HG03066 (cell line): ENCODE measurements at regions not wholly inside any gene's neighbourhood (a gene's known extent, or its start where the extent isn't known, plus 50 kb on each side); places are given as distances from the start of the nearest gene placed in this dataset.

Experiments
- ATAC-seq: cut with Tn5 transposase; IDR thresholded peaks from one replicate; pipeline ENCODE4 v1.9.1; 2021; ENCODE audit warnings: low read depth; ENCODE audit not compliant: unreplicated experiment

DNA sequence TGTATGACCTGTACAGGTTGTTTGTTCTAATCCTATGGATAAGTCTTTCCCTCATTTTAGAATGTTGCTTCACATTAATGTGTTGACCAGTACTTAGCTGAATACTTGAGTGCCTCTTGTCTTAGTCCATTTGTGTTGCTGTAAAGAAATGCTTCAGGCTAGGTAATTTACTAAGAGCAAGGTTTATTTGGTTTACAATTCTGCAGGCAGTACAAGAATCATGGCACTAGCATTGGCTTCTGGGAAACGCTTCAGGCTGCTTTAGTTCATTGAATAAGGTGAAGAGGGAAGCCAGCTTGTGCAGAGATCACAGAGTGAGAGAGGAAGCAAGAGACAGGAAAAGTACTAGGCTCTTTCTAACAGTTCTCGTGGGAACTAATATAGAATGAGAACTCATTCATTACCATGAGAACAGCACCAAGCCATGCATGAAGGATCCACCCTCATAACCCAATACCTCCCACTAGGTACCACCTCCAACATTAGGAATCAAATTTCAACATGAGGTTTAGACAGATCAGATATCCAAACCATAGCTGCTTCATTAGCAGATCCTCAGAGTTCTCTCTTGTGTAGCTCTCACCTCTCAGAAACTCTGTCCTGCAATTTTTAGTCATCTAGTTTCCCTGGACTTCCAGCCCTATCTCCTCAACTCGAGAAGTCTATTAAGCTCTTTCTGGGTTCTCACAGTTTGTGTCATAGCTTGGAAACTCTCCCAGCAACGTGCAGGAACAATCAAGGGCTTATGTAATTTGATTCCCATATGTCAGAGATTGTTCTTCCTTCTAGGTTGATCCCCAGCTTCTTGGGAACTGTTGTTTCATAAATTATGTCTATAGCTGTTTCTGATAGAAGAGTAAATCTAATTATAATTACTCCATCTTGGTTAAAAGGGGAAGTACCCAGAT, 2082.3 kb upstream of the CELF4 start:
- no peak for ATAC-seq

DNA sequence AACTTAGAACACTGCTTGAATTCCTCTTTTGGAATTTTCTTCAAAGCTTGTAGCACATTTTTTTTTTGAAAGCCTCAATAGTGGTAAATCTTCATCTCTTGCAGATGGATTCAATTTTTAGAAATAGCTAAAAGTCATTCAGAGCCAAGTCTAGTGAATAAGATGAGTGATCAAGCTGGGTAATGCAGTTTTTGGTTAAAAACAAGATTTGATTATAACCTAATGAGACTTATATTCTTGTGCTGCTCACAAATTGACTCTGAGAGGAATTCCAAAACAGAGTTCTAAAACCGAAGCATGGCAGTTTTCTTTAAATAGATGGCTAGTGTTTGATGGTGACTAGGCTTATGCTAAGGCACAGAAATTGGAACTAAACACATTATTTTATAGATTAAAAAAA, 2072.6 kb upstream of the CELF4 start:
- no peak for ATAC-seq

DNA sequence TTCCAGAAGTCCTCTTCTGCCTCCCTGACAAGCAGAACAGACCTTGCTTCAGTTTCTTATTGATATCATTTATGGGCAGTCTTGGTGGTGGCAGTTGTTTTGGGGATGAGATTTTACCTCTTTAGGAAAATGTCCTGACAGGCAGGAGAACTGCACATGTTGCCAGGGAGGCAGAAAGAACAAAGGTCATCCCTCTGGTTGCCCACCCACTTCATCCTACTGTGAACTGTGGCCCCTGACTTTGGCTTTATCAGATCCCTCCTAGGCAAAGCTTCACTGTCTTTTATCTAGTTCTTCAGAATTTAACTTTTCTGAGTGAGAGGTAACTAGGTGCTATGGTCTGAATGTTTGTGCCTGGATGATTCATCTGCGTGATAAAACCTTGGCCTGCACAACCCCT, 2071.3 kb upstream of the CELF4 start:
- no peak for ATAC-seq

DNA sequence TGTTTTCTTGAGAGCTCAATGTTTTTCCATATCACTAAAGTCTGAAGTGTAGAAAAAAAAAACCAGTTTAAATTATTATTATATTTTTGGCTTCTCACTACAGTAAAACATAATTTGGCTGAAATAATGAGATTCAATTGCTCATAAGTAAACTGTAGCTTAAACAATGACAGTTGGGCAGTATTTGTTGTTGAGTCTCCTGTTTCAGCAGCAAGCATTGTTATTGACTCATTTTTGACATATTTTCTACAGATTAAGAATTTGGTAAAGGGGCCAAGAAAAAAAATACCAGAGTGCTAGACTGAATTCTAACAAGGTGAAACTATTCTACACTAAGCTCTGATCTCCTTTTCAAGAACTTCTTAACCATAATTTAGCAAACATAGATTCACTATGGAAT, 2070.4 kb upstream of the CELF4 start:
- no peak for ATAC-seq

DNA sequence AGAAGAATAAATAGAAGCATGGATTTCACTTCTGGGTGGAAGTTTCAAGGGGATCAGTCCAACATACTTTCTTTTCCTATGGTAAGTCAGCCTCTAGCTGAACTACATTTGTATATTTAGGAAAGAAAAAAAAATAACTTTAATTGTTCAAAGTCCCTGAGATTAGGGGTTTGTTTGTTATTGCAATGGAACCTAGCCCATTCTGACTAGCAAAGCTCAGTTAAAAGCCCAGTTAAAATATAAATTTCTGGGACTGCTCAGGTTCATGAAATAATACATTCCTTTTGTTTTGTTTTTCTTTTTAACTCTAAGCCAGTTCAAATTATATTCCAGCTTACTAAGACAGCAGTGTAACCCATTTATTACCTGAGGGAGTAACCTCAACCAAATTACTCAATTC, 2069.6 kb upstream of the CELF4 start:
- ATAC-seq = no peak

DNA sequence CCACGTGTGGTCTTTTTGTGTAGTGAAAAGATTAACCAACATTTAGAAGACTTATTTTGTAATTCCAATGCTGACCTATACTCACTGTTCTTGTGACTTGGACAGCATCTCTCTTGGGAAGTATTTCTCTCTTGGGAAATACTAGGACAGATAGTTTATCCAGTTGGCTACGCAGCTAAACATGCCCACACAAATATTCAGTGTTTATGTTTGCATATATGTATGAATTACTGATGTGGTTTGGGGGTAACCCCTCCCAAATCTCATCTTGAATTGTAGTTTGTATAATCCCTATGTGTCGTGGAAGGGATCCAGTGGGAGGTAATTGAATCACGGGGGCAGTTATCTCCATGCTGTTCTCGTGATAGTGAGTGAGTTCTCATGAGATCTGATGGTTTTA, 2062.3 kb upstream of the CELF4 start:
- no peak for ATAC-seq

DNA sequence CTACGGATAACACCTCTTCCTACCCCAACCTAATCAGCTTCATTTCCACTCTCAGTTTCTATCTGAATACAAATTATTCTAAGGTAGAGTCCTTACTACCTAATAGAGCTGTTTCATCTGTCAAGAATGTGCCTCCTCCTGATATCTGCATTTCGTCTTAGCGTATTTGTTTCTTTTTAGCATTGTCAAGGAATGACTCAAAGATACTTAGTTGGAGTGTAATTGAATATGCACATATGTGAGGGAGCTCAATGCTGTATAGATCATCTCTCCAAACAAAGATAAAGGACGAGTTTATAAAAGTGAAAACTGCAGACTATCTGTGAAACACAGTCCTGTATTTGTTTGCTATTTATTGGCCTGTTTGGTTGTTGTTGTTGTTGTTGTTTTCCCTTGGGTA, 2059.4 kb upstream of the CELF4 start:
- no peak for ATAC-seq

DNA sequence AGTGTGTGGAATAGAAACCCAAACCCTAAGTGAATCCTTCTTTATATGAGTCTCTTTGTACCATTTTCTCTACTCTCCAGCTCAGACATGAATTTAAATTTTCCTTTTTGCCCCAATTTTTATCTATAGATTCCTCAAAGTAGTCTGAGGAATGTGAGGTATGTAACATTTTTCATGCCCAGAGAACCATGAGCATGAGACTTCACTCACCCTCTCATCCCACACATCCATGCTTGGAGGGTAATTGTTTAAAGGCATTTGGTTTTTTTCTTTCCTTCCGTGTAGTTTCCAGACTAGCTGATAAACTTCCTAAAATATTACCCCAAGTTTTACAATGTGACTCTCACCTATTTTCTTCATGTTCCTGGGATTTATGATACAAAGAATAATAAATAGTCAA, 2056.8 kb upstream of the CELF4 start:
- ATAC-seq = no peak

DNA sequence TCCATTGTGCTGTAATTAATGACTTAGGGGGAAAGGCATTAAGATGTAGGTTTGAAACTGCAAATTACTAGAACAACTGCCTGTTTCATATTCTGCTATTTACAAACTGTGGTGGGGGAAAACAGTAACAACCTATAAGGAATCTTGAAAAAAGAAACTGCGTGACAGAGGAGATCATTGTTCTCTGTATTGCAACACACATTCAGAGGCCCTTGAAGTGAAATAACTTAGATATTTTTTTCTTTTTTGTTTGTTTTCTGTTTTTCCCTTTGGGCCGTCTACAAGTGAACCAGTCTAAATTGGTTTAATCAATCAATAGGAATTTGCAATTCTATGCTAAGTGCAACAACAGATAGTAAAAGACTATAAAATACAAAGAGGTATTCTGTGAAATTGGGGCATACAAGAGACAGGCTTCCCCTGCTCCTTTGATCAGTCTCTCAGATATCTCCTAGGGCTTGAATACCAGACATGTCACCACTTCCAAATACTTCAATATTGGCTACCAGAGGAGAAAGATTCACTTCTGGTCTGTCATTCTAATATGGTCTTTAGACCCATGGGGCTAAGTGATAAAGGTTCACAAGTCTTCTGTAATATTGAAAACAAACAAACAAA, 2055.1 kb upstream of the CELF4 start:
- ATAC-seq = no peak

DNA sequence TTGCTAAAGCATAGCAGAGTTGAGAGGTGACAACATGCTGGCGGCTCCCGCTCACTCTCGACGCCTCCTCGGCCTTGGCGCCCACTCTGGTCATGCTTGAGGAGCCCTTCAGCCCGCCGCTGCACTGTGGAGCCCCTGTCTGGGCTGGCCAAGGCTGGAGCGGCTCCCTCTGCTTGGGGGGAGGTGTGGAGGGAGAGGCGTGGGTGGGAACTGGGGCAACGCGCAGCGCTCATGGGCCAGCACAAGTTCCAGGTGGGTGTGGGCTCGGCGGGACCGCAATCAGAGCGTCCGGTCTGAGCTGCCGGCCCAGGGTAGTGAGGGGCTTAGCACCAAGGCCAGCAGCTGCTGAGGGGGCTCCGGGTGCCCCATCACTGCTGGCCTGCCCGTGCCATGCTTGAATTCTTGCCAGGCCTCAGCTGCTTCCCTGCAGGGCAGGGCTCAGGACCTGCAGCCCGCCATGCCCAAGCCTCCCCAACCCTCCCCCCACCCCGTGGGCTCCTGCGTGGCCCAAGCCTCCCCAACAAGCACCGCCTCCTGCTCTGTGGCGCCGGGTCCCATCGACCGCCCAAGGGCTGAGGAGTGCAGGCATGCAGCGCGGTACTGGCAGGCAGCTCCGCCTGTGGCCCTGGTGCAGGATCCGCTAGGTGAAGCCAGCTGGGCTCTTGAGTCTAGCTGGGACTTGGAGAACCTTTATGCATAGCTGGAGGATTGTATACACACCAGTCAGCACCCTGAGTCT, 2052.8 kb upstream of the CELF4 start:
- ATAC-seq = no peak

DNA sequence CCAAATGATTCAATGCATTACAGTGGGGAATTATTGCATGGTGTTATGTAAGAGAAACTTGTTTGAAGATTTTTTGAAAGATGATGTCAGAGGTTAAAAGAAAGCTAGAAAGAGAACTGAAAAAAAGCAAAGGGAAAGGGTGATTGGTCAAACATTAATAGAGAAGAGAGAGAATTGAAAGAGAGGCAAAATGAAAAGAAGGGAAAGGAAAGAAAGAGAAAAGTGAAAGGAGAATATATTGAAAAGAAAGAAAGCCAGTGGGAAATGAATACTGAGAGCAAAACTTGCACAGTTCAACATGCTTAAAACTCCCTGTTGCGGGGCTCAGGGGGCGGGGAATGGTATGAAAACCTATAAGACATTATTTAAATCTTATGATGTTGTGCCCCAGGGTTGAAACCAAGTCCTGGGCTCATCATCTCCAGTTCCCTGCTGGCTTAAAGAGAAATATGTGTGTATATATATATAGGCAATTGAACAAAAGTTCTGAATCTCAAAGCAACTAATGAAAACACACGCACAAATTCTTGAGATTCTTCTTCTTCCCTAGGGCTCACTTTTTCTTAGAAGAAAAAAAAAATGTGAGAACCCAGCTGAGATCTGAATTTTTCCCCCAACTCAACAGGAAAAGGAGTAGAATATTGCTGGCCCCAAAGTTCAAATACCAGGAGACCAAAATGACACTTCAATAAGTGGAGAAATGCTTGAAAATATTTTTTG, 2045.9 kb upstream of the CELF4 start:
- no peak for ATAC-seq

DNA sequence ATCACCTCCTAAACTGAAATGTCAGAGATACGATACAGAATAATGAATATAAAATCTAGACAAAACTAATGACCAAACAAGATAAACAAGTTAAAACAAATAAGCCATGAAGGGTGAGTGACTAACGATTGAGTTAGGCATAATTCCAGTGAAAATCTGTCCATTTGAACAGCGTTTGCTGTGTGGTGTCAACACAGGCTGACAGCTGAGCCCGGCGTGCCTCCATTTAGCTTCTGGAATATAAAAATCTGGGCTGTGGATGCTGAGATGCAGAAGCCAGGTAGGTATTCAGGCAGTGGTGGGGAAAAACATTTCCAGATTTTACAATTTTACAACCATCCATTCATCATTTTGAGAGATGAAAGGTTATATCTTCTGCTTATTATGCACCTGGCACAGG, 2041.4 kb upstream of the CELF4 start:
- no peak for ATAC-seq

DNA sequence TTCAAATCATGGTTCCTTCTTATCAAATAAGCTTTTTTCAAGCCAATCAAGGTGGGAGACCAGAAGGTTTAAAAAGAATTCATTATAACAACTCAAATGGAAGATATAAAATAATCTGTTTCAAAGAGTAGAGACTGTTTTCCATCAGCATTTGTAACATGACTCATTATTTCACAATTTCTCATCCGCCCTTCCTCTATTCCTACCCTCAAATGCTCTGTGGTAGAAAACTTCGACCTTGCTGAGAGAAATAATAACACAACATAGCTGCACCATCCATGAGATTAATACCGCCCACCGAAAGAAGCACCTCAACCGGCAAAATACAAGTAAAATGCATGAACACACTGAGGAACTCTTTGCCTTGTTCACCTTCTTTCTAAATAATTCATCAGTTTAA, 2039.2 kb upstream of the CELF4 start:
- no peak for ATAC-seq

DNA sequence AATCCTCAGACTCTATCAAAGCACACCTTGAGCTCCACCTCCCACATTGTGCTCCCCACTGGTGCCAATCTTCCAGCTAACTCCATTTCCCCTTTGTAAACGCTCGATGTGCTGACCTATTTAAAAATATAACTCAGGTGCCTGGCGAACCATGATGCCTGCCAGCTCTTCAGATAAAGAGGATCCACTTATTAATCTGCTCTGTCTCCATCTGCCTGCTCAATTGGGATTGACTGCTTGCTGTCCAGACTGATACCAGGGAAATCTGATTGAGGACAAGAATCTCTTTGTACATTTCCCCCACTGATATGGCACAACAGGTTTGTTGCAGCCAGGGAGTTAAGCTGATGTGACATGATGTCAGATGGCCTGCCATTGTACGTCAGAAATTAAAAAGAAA, 2036.5 kb upstream of the CELF4 start:
- ATAC-seq = no peak

DNA sequence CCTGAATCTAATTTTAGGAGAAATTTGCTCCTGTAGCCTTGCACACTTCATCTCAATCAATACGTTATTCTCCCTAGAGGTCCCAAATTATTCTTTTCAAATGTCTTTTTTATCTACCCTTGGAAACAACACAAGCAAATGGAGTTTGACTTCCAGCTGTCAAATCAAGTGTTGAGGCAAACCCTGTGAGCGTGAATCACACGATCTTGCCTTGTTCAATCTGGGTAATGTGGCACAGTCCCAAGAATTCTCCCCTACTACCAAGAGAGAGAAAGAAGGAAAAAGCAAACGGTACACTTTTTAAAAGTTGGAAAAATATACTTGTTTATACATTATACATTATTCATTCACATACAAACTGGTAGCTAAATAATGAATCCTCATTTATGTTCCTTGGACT, 2035.3 kb upstream of the CELF4 start:
- ATAC-seq = no peak

DNA sequence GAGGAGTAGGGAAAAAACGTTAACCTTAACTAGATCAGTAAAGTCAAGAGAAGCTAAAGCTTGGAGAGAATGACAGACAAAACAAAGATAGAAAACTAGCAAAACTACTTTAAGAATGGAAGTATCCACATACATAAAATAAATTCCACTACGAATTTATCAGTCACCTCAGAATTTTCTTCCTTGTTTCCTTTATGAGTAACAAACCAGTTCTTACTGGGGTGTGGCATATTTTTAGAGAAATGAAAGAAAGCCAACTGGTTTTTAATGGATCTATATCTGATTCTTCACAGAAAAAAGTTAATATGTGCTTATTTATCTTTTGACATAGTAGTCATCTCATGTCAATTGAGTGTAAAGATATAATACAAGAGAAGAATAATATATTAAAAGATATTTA, 2033.7 kb upstream of the CELF4 start:
- ATAC-seq = no peak

DNA sequence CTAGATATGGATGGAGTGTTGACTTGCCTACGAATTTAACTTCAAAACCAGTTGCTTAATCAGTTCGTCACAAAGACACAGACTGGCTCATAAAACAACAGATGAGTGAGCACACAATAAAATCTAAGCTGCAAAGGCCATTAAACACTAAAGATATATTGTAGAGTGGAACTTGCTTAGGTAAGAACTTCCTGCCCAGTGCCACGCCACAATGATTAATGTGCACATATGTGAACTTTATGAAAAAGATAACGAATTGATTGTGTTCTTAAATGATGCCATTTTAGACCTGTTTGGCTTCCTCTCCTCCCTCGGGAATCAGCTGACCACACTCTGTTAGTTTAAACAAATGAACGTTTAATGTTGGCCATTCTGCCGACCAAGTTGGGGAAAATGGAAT, 2031.3 kb upstream of the CELF4 start:
- ATAC-seq = no peak

DNA sequence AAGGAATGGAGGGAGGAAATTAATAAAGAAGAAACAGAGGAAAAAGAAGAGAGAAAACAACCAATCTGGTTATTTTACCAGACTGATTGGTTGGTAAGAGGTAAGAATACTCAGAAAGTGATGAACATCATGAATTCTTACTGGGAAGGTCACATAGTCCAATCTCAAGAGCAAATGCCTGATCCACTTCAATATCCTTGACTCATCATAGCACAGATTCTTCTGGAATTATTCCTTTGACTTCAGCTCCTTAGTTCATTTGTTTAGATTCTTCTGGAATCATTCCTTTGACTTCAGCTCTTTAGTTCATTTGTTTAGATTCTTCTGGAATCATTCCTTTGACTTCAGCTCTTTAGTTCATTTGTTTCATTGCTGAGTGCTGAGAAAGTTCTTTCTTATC, 2030.6 kb upstream of the CELF4 start:
- ATAC-seq = no peak

DNA sequence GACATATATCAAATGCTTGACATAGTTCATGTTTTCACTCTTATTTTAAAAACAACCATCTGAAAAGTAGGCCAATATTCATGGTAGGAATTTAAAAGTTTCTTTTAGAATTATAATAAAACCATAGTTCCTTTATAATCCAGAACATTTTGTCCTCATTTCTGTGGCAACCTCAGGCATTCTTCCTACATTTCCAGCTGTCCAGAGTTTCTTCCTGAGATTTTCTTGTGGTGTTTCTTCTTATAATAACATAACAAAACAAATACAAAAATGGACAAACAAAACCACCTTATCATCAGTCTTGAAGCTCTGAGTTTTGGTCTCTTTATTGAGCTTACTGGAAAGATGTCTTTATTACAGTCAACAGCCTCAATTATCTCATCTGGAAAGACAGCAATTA, 2028.6 kb upstream of the CELF4 start:
- ATAC-seq = no peak

DNA sequence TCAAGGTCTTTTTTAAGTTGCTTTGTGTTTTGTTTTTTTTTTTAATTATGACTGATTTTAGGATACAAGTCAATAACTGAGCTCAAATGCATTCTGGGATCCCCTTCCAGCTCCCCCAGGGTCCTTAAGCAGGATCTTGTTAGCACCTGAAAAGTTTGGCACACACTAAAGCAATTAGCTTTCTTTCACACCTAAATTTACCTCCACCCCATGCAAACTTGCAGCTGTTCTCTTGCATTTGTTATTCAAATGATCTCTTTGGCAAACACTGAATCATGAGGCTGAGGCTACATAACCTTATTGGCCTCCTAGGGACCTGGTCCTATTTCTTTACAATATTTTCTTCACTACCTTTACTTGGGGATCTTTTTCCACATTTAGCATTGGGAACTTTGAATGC, 2026.1 kb upstream of the CELF4 start:
- ATAC-seq = no peak

DNA sequence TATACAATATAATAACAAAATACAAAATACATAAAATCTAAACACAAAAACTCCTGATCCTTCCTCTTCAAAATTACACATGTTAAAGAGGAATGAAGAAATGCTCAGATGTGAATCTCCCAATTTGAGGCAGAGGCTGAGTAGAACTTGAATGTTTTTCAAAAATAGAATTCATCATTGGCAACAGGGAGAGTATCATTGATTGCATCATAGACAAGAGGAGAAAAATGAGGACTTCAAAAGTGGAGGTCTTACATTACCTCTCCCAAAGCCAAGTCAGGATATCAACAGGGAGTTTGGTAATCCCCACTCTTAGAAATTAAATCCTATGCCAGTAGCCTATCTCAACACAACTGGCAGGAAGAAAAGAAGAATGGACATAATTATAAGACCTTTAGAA, 2023.9 kb upstream of the CELF4 start:
- ATAC-seq = no peak
